GM20000 (cell line): ENCODE measurements at regions not wholly inside any gene's neighbourhood (a gene's known extent, or its start where the extent isn't known, plus 50 kb on each side); places are given as distances from the start of the nearest gene placed in this dataset.

Experiments
- DNase-seq: peaks from one replicate; pipeline ENCODE4 v3.0.0; 2012; ENCODE audit warnings: low spot score
- TF ChIP-seq, protein P1 (sequence below): IDR thresholded peaks from 2 replicates; pipeline ENCODE4 v1.5.1; 2012; ENCODE audit warnings: mild to moderate bottlenecking, control low read depth; ENCODE audit errors: extremely low read depth, missing control alignments

DNA sequence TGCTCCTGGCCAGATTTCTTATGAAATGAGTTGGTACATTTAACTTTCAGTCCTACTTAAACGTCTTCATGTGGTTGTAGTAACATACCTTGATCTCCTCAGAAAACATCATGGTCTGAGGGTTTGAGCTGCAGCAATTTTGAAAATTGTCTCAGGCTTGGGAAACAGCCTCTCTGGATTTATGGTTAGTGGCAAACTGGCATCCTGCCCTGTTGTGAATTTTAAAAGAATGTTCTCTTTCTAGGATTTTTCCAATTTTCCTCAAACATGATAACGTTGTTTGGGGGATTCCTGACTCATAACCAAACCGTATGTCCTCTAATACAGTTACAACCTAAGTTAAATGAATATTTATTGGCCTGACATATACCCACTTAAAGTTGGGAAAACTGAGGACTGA, 624.4 kb downstream of the LMO4 start:
- TF ChIP-seq, protein P1, sequence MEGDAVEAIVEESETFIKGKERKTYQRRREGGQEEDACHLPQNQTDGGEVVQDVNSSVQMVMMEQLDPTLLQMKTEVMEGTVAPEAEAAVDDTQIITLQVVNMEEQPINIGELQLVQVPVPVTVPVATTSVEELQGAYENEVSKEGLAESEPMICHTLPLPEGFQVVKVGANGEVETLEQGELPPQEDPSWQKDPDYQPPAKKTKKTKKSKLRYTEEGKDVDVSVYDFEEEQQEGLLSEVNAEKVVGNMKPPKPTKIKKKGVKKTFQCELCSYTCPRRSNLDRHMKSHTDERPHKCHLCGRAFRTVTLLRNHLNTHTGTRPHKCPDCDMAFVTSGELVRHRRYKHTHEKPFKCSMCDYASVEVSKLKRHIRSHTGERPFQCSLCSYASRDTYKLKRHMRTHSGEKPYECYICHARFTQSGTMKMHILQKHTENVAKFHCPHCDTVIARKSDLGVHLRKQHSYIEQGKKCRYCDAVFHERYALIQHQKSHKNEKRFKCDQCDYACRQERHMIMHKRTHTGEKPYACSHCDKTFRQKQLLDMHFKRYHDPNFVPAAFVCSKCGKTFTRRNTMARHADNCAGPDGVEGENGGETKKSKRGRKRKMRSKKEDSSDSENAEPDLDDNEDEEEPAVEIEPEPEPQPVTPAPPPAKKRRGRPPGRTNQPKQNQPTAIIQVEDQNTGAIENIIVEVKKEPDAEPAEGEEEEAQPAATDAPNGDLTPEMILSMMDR: no peak

DNA sequence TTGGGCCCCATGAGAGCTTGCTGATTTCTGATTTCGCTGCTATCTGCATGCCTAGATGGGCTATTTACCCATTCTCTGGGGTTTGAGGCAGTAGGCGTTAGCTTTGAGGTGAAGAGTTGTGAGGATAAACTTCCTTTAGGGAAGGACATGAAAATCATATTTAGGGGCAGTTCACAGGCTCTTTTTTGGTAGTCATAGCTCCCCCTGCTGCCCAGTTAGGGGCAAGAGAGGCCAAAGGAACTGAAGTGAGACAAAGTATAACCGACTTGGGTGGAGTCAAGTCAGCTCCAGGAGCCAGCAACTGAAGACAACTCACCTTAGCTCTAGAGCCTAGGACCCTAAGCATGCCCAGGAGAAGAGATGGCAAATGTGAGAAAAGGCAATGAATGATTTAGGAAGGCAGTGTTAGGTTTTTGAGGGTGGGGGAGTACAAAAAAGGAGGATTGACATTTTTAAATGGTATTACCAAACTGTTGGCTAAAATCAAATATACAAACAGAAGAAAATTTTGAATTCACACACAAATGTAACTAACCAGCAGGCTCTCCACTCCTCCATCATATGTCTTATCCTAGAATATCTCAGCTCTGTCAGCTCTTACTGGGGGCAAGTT, 625.2 kb downstream of the LMO4 start:
- DNase-seq: peak; percentile 51
- TF ChIP-seq, protein P1: peak; percentile 72

More for the DNA sequence above, 624.4 kb downstream of the LMO4 start:
- DNase-seq: no peak

GRCh38 chr1:87955038-87955437, 626.4 kb downstream of the LMO4 start:
- DNase-seq: no peak
- TF ChIP-seq, protein P1: no peak

DNA sequence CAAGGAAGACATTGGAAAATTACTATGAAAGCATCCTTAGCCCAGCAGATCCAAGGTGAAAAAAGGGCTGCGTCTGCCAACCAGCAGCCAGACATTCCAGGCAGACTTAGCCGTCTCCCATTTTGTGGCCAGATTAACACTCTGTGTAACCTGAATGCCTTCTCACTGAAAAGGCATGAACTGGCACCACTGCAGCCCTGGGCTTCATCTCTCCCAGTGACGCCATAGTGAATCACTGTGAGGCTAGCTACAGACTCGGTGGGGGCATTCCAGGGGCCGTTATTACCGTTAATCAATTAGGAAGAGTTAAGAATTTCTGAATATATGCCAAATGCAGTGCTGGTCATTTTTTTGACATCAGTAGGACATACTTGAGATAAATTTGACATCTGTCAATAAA, 627.4 kb downstream of the LMO4 start:
- no peak for DNase-seq
- TF ChIP-seq, protein P1: no peak

GRCh38 chr1:87956750-87957149, 628.1 kb downstream of the LMO4 start:
- DNase-seq: no peak
- TF ChIP-seq, protein P1: no peak

DNA sequence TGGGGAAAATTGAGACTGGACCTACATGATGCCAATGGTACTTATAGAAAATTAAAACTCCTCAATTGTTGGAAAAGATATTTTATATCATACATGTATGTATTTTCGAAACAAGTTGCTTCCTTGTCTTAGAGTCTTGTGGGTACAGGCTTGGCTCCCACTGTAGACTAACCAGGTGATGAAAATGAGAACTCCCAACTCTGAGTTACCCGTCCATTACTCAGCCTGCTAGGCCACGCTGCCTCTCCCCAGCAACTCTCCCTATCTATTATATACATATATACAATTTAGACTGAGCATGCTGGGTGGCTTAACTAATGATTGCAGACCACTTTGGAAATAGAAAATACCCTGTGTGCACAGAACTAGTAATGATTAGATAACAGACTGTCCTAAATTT, 628.7 kb downstream of the LMO4 start:
- TF ChIP-seq, protein P1: no peak
- DNase-seq: no peak

- TF ChIP-seq, protein P1: no peak
- no peak for DNase-seq
Measured at GRCh38 chr1:87958201-87958600, 629.5 kb downstream of the LMO4 start.
